ENCODE measurements at regions not wholly inside any gene's neighbourhood (a gene's known extent, or its start where the extent isn't known, plus 50 kb on each side); places are given as distances from the start of the nearest gene placed in this dataset.

GRCh38 chr1:55507578-55507931, 292.4 kb upstream of the USP24 start:
- DNase-seq: no peak

- DNase-seq: no peak
Measured at GRCh38 chr1:55506740-55507577, 291.8 kb upstream of the USP24 start.

GRCh38 chr1:55505326-55505725, 290.2 kb upstream of the USP24 start:
- DNase-seq: no peak

- no peak for DNase-seq
Measured at GRCh38 chr1:55504306-55504731, 289.2 kb upstream of the USP24 start.

GRCh38 chr1:55503663-55504305, 288.6 kb upstream of the USP24 start:
- DNase-seq: no peak

GRCh38 chr1:55500601-55501000, 285.4 kb upstream of the USP24 start:
- DNase-seq: no peak

GRCh38 chr1:55490547-55490946, 275.4 kb upstream of the USP24 start:
- no peak for DNase-seq

- DNase-seq: no peak
Measured at GRCh38 chr1:55484173-55484572, 269.0 kb upstream of the USP24 start.

- DNase-seq: no peak
Measured at GRCh38 chr1:55483523-55483922, 268.4 kb upstream of the USP24 start.

- DNase-seq: no peak
Measured at GRCh38 chr1:55481634-55482033, 266.5 kb upstream of the USP24 start.

- no peak for DNase-seq
Measured at GRCh38 chr1:55480029-55480795, 265.0 kb upstream of the USP24 start.

GRCh38 chr1:55478742-55479141, 263.6 kb upstream of the USP24 start:
- DNase-seq: no peak

- no peak for DNase-seq
Measured at GRCh38 chr1:55477953-55478352, 262.8 kb upstream of the USP24 start.

- DNase-seq: no peak
Measured at GRCh38 chr1:55476445-55477015, 261.4 kb upstream of the USP24 start.

- no peak for DNase-seq
Measured at GRCh38 chr1:55474168-55474786, 259.1 kb upstream of the USP24 start.

GRCh38 chr1:55473661-55474060, 258.5 kb upstream of the USP24 start:
- DNase-seq: no peak

- no peak for DNase-seq
Measured at GRCh38 chr1:55472784-55473183, 257.6 kb upstream of the USP24 start.

GRCh38 chr1:55472115-55472514, 257.0 kb upstream of the USP24 start:
- DNase-seq: no peak

- DNase-seq: no peak
Measured at GRCh38 chr1:55468142-55468795, 253.1 kb upstream of the USP24 start.

- DNase-seq: no peak
Measured at GRCh38 chr1:55466921-55467320, 251.8 kb upstream of the USP24 start.

- no peak for DNase-seq
Measured at GRCh38 chr1:55466373-55466772, 251.2 kb upstream of the USP24 start.

GRCh38 chr1:55464550-55464949, 249.4 kb upstream of the USP24 start:
- no peak for DNase-seq
